Mammary epithelial cell (primary cell): ENCODE measurements at regions not wholly inside any gene's neighbourhood (a gene's known extent, or its start where the extent isn't known, plus 50 kb on each side); places are given as distances from the start of the nearest gene placed in this dataset.

Source experiments
- CTCF ChIP-seq, 2 donors: IDR thresholded peaks in 1 of 2; conservative IDR thresholded peaks in 1 of 2; 2 replicates each; pipeline ENCODE4 v1.5.1; 2011 to 2012; ENCODE audit warnings: inconsistent platforms in 2 of 2, low read length in 2 of 2, mild to moderate bottlenecking in 2 of 2, control low read depth in 1 of 2, low read depth in 1 of 2; ENCODE audit not compliant: insufficient read depth in 1 of 2; ENCODE audit errors: extremely low read depth in 1 of 2
- EZH2 ChIP-seq: IDR thresholded peaks from 2 replicates; pipeline ENCODE4 v1.6.1; 2012; ENCODE audit warnings: low read length, inconsistent platforms, borderline replicate concordance

GRCh38 chr3:168405288-168405687, 309.6 kb upstream of the GOLIM4 start:
- TF ChIP-seq CTCF (conservative IDR thresholded peaks at IDR 0.05 in 1 of 2, IDR thresholded peaks at IDR 0.05 in 1 of 2; ENCODE audit: extremely low read depth in 1 of 2, insufficient read depth in 1 of 2, low read depth in 1 of 2, low read length in 2 of 2) (no peak), EZH2 (no peak)
